Left colon (tissue), 2 donors: ENCODE measurements at regions not wholly inside any gene's neighbourhood (a gene's known extent, or its start where the extent isn't known, plus 50 kb on each side); places are given as distances from the start of the nearest gene placed in this dataset.
"Not testable (repeated sequence)": the region's sequence is repeated elsewhere in the genome, so short reads cannot be mapped to it uniquely, and the experiment has no call there.

Experiments used
- ATAC-seq: fragments of 200-7000 bp; cut with Tn5 transposase; one replicate; pipeline ENCODE4 v1.9.1; 2020; ENCODE audit warnings: mild to moderate bottlenecking, moderate library complexity
- DNase-seq, 2 donors: peaks; one replicate each; pipeline ENCODE4 v3.0.0-alpha.2; 2020
- intact Hi-C, 2 donors: fragments of 100-400 bp; cut with DNase I in 1 of 2; cut with micrococcal nuclease in 1 of 2; formaldehyde crosslinking; loops; one replicate each; pipeline versions ENCODE4 v1.11.2 to v1.14.0; 2022; cut with DNase I, micrococcal nuclease
- donor health status: DM: no; HTN: no; CAD: no.
- donor health status: DM: yes; HTN: yes; CAD: no.

- ATAC-seq (no peak), DNase-seq (no peak)
- intact Hi-C loops: no loop called here
Measured at GRCh38 chr9:86575825-86576525, 221.8 kb upstream of the TUT7 start.

DNA sequence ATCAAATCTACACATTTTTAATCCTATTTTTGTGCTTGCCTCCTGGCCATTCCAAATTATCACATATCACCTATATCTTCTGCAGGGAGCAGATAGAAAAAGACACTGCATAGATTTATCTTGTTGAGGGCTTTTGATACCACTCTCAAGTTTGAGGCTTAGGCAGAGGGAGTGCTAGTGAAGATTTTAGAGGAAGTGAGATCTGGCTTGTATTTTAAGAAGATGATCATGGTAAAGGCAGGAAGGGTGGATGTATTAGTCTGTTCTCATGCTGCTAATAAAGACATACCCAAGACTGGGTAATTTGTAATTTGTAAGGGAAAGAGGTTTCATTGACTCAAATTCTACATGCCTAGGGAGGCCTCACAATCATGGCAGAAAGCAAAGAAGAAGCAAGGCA, 220.9 kb upstream of the TUT7 start:
- intact Hi-C loops: no loop called here

DNA sequence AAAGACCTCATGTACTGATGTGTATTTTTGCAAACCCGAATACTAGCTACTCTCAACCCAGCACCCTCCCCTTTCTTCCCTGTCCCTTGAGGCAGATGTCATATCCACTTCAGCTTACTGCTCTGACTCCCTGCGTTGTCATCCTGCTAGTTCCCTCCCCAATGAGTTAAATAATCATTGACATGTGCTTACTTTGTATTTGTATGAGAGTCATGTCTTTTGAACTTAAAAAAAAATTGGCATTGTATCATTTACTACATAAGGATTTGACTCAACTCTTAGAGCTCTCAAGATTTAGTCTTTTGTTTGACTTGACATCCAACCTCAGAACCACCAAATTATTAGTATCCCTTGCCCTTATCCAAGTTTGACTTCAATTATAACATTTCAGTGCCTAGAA, 219.7 kb upstream of the TUT7 start:
- DNase-seq (no peak), ATAC-seq (no peak)
- intact Hi-C loops: no loop called here

More for the DNA sequence above, 220.9 kb upstream of the TUT7 start:
- DNase-seq (no peak), ATAC-seq (no peak)

- intact Hi-C loops: no loop called here
- DNase-seq (no peak), ATAC-seq (no peak)
Measured at GRCh38 chr9:86572904-86573303, 218.7 kb upstream of the TUT7 start.

DNA sequence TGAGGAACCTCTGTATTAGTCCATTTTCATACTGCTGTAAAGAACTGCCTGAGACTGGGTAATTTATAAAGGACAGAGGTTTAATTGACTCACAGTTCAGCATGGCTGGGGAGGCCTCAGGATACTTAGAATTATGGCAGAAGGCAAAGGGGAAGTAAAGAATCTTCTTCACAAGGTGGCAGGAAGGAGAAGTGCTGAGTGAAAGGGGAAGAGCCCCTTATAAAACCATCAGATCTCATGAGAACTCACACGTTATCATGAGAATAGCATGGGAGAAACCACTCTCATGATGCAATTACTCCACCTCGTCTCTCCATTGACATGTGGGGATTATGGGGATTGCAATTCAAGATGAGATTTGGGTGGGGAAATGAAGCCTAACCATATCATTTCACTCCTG, 211.4 kb upstream of the TUT7 start:
- DNase-seq, intact Hi-C loops, ATAC-seq: not testable (repeated sequence)

DNA sequence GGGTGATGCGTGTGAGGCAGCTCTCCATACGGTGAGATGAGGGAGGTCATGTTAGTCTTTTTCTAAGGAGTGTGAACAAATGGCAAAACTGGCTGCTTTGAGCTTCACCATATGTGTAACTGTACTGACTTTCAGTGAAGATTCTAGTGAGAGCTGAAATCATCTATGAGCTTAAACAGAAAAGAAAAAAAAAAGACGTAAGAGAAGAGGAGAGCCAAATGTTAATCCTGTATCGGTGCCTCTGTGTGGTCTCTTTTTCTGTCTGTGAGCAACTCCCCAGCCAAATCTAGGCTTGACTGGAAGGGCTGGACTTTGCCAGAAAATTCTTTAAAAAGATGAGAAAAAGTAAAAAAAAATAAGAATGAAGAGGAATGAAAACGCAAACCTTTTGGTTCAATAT, 209.7 kb upstream of the TUT7 start:
- DNase-seq (no peak), ATAC-seq (no peak)
- intact Hi-C loops: no loop called here

DNA sequence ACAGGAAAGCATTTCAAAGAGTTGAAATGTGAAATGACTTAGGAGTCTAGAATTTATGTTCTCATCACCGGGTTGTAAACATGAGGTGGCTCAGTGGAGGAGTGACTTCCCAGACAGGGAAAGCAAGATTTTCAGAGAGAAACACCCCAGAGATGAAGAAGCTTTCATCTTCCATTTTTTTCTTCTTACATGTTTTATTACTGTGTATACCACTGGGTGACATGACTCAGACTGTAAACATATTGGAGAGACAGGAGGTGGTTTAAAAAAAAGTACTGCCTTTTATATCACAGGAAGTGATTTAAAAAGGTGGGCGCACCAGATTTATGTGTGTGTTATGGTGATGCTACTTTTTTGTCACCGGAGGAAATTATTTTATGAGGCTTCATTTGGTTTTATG, 209.1 kb upstream of the TUT7 start:
- ATAC-seq (no peak), DNase-seq (no peak)
- intact Hi-C loops: no loop called here

DNA sequence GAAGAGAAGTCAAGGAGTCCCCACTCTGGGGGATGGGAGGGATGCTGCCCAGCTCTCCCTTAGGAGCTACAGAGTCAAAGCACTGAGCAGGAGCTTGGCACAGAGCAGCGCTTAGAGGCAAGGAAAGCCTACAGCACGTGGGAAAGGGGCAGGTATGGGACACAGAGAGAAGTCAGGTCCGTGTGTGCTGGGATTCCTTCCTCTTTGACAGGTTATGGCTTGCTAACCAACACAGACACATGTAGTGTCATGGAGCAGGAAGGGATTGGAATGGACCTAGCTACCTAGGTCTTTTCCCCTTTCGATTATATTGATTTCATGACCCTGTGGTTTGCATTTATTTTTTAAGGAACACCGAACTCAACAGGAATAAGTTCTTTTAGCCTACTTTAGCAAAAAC, 208.5 kb upstream of the TUT7 start:
- intact Hi-C loops: no loop called here
- ATAC-seq: no peak
- DNase-seq: no peak

DNA sequence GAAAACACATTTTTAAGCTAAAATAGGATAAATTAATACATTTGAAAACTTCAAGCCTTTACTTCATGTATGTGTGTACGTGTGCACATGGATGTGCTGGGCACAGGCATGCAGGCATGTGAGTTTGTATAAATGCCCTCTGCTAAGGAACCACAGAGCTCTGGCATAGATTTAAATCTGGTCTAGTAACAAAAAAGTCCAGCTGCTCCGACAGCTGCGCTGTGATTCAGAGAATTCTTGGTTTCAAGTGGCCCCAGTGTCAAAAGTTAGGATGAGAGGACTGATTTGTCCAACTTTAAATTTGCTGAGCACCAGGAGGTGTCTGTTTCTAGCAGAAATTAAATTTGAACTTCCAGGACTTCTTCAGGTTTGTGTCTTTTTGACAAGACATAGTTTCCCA, 203.7 kb upstream of the TUT7 start:
- no peak for ATAC-seq
- intact Hi-C loops: no loop called here

DNA sequence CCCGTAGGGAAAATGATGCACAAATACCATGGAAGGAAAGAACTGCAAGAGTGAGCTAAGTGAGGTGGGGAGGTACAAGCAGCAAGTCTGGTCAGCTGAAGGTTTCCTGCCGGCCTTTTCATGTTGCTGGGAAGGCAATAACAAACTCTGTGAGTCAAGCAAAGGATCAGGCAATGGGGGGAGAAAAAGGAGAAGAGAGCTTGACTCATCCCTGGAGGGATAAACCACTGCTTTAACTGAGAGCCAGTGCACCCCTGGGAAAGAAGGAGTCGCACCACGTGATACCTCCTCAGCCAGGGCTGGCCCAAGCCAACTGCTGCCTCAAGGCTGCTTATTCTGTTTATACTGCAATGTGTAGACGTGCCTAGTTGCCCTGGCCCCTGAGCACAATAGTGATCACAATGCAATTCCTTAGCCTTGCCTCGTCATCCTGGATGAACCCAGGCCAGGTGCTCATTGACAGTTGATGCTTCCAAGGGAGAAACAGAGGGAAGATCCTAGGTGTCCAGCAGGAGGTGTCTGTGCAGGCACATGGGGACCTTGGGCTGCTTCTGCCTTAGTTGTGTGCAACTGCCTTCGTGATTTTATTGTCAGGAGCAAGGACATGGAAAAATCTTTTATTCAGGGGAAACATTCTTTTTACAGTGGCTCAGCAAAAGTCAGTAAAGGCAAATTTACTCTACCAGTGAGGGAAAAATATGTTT, 203.0 kb upstream of the TUT7 start:
- intact Hi-C loops: no loop called here
- ATAC-seq: no peak
- DNase-seq: peak in 1 of 2 donors; percentile 33

More for the DNA sequence above, 203.7 kb upstream of the TUT7 start:
- no peak for DNase-seq

DNA sequence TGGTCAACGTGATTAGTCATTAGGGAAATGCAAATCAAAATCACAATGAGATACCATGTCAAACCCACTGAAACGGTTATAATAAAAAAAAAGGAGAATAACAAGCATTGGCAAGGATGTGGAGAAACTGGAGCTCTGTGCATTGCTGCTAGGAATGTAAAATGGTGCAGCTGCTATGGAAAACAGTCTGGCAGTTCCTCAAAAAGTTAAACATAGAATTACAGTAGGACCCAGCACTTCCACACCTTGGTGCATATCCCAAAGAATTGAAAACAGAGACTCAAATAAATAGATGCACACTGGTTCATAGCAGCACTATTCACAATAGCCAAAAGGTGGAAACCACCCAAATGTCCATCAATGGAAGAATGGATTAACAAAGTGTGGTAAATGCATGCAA, 201.5 kb upstream of the TUT7 start:
- intact Hi-C loops: no loop called here
- ATAC-seq (no peak), DNase-seq (no peak)

- ATAC-seq: no peak
- DNase-seq: no peak
- intact Hi-C loops: no loop called here
Measured at GRCh38 chr9:86550401-86550800, 196.2 kb upstream of the TUT7 start.

DNA sequence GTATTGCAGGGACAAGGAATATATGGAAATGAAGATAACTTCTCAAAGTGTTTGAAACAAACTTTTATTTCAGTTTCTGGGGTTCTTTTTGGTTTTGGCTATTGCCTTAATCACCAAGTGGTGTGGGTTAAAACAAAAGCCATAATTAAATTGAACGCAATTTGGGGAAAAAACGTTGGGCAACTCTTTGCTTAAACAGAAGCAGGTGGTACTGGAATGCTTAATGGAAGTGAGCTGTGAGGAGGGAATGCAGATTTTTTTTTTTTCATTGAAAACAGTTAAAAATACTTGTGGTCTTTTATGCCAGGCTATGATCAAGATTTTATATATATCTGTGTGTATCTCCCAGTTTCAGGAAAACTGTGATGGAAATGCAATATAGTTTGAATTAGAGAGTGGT, 195.7 kb upstream of the TUT7 start:
- DNase-seq (no peak), ATAC-seq (no peak)
- intact Hi-C loops: no loop called here

DNA sequence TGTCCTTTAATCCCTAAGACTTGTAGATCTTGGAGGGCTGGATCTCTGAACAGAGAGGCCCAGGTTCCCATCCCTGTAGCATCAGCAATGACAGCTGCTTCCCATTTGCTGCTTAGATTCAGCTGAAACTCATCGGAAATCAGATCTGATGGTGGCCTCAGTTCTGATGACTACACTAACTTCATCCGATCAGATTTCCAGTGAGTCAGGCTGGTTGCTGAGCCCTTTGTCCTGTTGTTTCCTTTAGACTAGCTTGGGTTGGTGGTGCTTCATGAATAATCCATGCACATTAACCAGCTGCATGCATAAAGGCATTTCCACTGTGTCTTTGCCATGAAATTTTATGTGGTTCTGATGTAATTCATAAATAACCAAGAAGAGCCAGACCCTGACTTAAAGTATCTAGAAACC, 195.2 kb upstream of the TUT7 start:
- ATAC-seq (no peak), DNase-seq (no peak)
- intact Hi-C loops: no loop called here

DNA sequence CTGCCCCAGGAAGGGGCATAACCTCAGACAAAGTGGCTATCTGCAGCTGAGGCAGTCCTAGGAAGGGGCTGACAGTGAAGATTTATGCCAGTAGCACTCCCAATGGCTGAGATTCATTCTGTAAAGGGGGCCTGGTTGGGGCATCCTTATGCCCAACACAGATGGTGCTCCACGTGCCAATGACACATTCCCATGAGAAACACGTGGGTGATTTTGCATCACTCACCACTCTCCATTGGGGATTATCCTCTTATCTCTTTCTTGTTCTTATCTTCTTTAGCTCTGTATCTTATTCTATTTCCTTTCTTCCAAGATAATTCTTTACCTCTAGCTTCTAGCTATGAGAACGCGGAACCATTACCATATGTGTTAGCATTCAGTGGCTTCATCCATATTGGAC, 194.0 kb upstream of the TUT7 start:
- no peak for ATAC-seq

DNA sequence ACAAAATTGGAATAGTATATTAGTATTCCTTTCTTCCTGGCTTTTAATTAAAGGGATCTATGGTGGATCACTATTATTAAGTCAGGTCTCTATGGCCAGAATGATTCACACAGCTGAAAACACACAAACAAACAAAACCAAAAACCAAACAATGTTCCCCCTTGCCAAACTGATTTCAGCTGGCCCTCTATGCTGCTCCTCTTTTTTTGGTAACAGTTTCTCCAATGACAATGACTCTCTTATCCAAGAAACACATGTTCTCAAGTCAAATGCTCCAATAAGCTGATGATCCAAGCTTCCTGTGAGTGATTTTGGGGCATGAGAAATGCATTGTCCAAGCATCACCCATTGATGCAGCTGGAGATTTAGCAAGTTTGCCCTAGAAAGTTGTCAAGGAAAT, 193.4 kb upstream of the TUT7 start:
- DNase-seq: no peak
- ATAC-seq: no peak
- intact Hi-C loops: no loop called here

More for the DNA sequence above, 194.0 kb upstream of the TUT7 start:
- DNase-seq: no peak
- intact Hi-C loops: no loop called here

DNA sequence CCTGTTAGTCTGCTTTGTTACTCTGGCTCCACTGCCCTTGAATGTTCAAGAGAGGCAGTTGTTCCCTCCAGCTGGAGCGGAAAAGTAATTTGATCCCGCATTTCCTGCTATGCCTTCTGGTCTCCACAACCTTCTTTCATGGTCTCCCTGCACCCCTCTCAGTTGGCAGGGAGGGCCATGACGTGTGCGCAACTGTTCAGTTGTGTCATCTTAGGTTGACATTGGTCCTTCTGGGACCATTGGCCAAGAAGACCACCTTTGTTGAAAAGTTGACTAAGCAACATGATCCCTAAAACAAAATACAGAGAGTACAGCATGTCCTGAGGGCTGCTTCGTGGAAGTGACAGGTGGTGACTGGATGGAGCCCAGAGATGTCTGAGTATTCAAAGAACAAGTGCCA, 192.5 kb upstream of the TUT7 start:
- no peak for ATAC-seq
- DNase-seq: no peak
- intact Hi-C loops: no loop called here

DNA sequence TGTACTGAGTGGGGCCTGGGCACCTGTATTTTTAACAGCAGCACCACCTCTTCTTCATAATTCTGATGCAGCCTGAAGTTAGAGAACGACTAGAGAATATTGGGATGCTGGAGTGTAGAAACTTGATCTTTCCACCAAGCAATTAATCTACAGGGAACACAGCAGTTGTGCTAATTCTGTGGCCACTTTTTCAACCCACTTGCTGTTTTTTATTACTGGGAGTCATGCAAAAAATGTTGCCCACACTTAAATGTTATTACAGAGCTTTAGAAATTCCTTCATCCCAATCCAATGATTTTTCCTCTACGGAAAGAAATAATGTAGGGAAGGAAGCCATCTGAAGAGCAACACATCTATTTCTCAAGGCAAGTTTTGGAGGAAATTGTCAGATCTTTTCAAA, 190.9 kb upstream of the TUT7 start:
- intact Hi-C loops: no loop called here
- ATAC-seq (no peak), DNase-seq (no peak)

DNA sequence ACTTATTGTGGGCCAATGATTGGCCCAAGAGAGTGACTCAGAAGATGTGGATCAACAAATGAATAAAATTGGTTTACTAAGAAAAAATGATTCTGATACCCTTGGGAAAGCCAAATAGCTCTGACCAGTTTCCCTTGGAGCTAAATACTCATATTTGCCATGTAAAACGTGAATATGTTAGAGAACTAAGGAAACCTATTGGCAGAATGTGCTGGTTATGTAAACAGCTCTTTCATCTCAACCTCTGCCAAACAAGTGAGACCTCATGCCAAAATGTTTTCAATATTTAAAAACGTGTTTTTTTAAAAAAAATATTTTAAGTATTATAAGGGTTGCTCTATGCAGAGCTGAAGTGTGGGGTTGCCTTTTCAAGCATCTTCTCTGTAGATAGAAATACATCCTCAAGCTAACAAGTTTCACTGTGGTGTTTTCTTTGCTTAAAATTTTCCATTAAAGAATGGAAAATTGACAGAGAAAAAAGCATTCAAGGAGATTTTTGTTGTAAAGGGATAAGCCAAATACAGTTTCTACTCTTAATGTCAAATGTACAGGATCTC, 186.9 kb upstream of the TUT7 start:
- ATAC-seq (no peak), DNase-seq (no peak)
- intact Hi-C loops: no loop called here

GRCh38 chr9:86535406-86535915, 181.3 kb upstream of the TUT7 start:
- no peak for DNase-seq
- ATAC-seq: no peak
- intact Hi-C loops: no loop called here
